K562 (cell line): ENCODE measurements at regions not wholly inside any gene's neighbourhood (a gene's known extent, or its start where the extent isn't known, plus 50 kb on each side); places are given as distances from the start of the nearest gene placed in this dataset.

Source experiments
- ATAC-seq: fragments of 200-7000 bp; cut with Tn5 transposase; 3 replicates; pipeline ENCODE4 v1.9.1; 2020; ENCODE audit warnings: moderate library complexity
- BruUV-seq: library from RNA; stranded (reverse); fragments of 400-500 nt; replicated peaks from 2 replicates; lab custom pipeline; 2021; lab: Mats Ljungman, UMichigan
- CTCF ChIA-PET: fragments of 300-600 bp; formaldehyde crosslinking; extraction: SDS; loops from one replicate; lab custom pipeline; 2021; ENCODE audit warnings: low intra/inter-chr PET ratio; lab: Yijun Ruan, JAX
- POLR2A ChIA-PET: fragments of 300-600, 350-650 bp; sonication (Branson Sonifier 250); formaldehyde crosslinking; extraction: SDS; loops from one replicate; lab custom pipeline; 2021; ENCODE audit warnings: antibody characterized with exemption, inconsistent platforms; lab: Yijun Ruan, JAX
- DNase-seq, 4 experiments: peaks; one replicate each; pipeline versions ENCODE4 v3.0.0 to v3.0.0-alpha.2; 2011 to 2018; ENCODE audit warnings: low spot score in 3 of 4, mixed read lengths in 3 of 4; ENCODE audit errors: extremely low read depth in 1 of 4
- FAIRE-seq: peaks from 2 replicates; lab custom pipeline; 2011; peaks lifted over from hg19 to GRCh38; lab: Jason Lieb, UNC
- H2AFZ ChIP-seq: 2 replicates; pipeline ENCODE4 v1.6.0; 2011; ENCODE audit warnings: low read depth, low read length, control low read depth, inconsistent platforms
- H3K27ac ChIP-seq: fragments of 200-600 bp; 3 replicates; pipeline ENCODE4 v1.8.0; 2011; ENCODE audit warnings: low read depth, mild to moderate bottlenecking, control low read depth, inconsistent platforms, low read length, moderate library complexity, mixed read lengths; ENCODE audit errors: extremely low read depth
- H3K27me3 ChIP-seq, 2 experiments: fragments of 300-600 bp in 1 of 2; 2 replicates in 1 of 2; 3 replicates in 1 of 2; pipeline versions ENCODE4 v1.6.0 to v1.8.0; 2011; ENCODE audit warnings: inconsistent platforms in 2 of 2, low read length in 2 of 2, mild to moderate bottlenecking in 1 of 2, mixed read lengths in 1 of 2, moderate library complexity in 1 of 2; ENCODE audit not compliant: control insufficient read depth in 2 of 2, insufficient read depth in 2 of 2
- H3K36me3 ChIP-seq: fragments of 300-600 bp; 3 replicates; pipeline ENCODE4 v1.8.0; 2011; ENCODE audit warnings: mild to moderate bottlenecking, low read length, inconsistent platforms; ENCODE audit not compliant: control insufficient read depth, insufficient read depth
- H3K4me1 ChIP-seq, 2 experiments: fragments of 200-600 bp in 1 of 2; replicated peaks in 1 of 2; 2 replicates in 1 of 2; 3 replicates in 1 of 2; pipeline versions ENCODE4 v1.5.1 to v1.8.0; 2011; ENCODE audit warnings: inconsistent platforms in 2 of 2, low read length in 2 of 2, mild to moderate bottlenecking in 1 of 2, mixed read lengths in 1 of 2, moderate library complexity in 1 of 2; ENCODE audit not compliant: control insufficient read depth in 2 of 2, insufficient read depth in 2 of 2
- H3K4me2 ChIP-seq: 2 replicates; pipeline ENCODE4 v1.6.1; 2011; ENCODE audit warnings: low read length, control low read depth, inconsistent platforms, mixed read lengths; ENCODE audit not compliant: insufficient read depth
- H3K4me3 ChIP-seq: fragments of 200-600 bp; sonication (generic), shearing (Covaris generic); 2 replicates; pipeline ENCODE4 v1.5.1; 2016; ENCODE audit warnings: control low read depth, inconsistent platforms
- H3K79me2 ChIP-seq: fragments of 200-600 bp; 3 replicates; pipeline ENCODE4 v1.8.0; 2011; ENCODE audit warnings: low read length, inconsistent platforms; ENCODE audit not compliant: control insufficient read depth, insufficient read depth
- H3K9ac ChIP-seq, 2 experiments: 2 replicates each; pipeline versions ENCODE4 v1.6.0 to v1.6.1; 2011; ENCODE audit warnings: low read depth in 2 of 2, low read length in 2 of 2, control low read depth in 1 of 2, inconsistent platforms in 1 of 2, mild to moderate bottlenecking in 1 of 2, mixed read lengths in 1 of 2; ENCODE audit not compliant: insufficient read depth in 1 of 2
- H3K9me1 ChIP-seq: one replicate; pipeline ENCODE4 v1.6.0; 2011; ENCODE audit warnings: inconsistent platforms, mild to moderate bottlenecking, low read length, moderate library complexity; ENCODE audit not compliant: control insufficient read depth, insufficient read depth
- H3K9me3 ChIP-seq: replicated peaks from 2 replicates; pipeline ENCODE4 v1.5.1; 2011; ENCODE audit warnings: low read depth, low read length, inconsistent platforms; ENCODE audit not compliant: control insufficient read depth, insufficient read depth
- H4K20me1 ChIP-seq: replicated peaks from 2 replicates; pipeline ENCODE4 v1.6.1; 2011; ENCODE audit warnings: low read length, inconsistent platforms, mixed read lengths; ENCODE audit not compliant: control insufficient read depth, insufficient read depth
- ATF1 ChIP-seq, 2 experiments: fragments of 450-650 bp in 1 of 2; IDR thresholded peaks; 2 replicates each; pipeline ENCODE4 v1.6.1; 2016; ENCODE audit warnings: missing compliant biosample characterization in 1 of 2, missing genetic modification characterization in 1 of 2
- CBFA2T2 ChIP-seq: fragments of 450-650 bp; conservative IDR thresholded peaks from 2 replicates; pipeline ENCODE4 v1.6.1; 2017; ENCODE audit warnings: mild to moderate bottlenecking
- CCNT2 ChIP-seq: IDR thresholded peaks from 2 replicates; pipeline ENCODE4 v1.6.1; 2011; ENCODE audit warnings: borderline replicate concordance, low read depth, mild to moderate bottlenecking, moderate library complexity, mixed read lengths, low read length; ENCODE audit not compliant: insufficient read length; ENCODE audit errors: extremely low read depth
- CREBBP ChIP-seq: IDR thresholded peaks from one replicate; pipeline ENCODE4 v1.6.1; 2012; ENCODE audit warnings: low read depth, mild to moderate bottlenecking, control low read depth, inconsistent platforms, low read length
- E2F5 ChIP-seq: sonication (generic); formaldehyde crosslinking; IDR thresholded peaks from 2 replicates; pipeline ENCODE4 v1.8.0; 2022; ENCODE audit warnings: mild to moderate bottlenecking, missing genetic modification reagents
- HBP1 ChIP-seq: fragments of 450-650 bp; formaldehyde crosslinking; IDR thresholded peaks from 2 replicates; pipeline ENCODE4 v1.4.0; 2022; ENCODE audit warnings: missing genetic modification characterization
- HCFC1 ChIP-seq: IDR thresholded peaks from 2 replicates; pipeline ENCODE4 v1.6.1; 2012; ENCODE audit warnings: low read depth, low read length, improper control_type of control experiment
- LEF1 ChIP-seq: fragments of 450-650 bp; IDR thresholded peaks from 2 replicates; pipeline ENCODE4 v1.6.1; 2016; ENCODE audit warnings: mild to moderate bottlenecking
- NUFIP1 ChIP-seq: fragments of 450-650 bp; IDR thresholded peaks from 2 replicates; pipeline ENCODE4 v1.6.1; 2018; ENCODE audit not compliant: partially characterized antibody
- PML ChIP-seq: IDR thresholded peaks from 2 replicates; pipeline ENCODE4 v1.6.1; 2012; ENCODE audit warnings: low read length, inconsistent platforms
- RBM15 ChIP-seq: fragments of 200-400 bp; formaldehyde crosslinking; IDR thresholded peaks from 2 replicates; pipeline ENCODE4 v1.6.1; 2018; ENCODE audit warnings: mild to moderate bottlenecking, low read length, moderate library complexity; ENCODE audit not compliant: insufficient read depth
- RNF219 ChIP-seq: fragments of 250-450 bp; sonication (Bioruptor Pico); IDR thresholded peaks from 2 replicates; pipeline ENCODE4 v1.5.0; 2022; ENCODE audit warnings: mild to moderate bottlenecking
- ZBTB17 ChIP-seq: fragments of 450-650 bp; formaldehyde crosslinking; IDR thresholded peaks from 2 replicates; pipeline ENCODE4 v1.4.0; 2020; ENCODE audit warnings: mild to moderate bottlenecking
- ZBTB2 ChIP-seq: fragments of 450-650 bp; IDR thresholded peaks from 2 replicates; pipeline ENCODE4 v1.6.1; 2016; ENCODE audit warnings: antibody characterized with exemption
- ZFP1 ChIP-seq: fragments of 450-650 bp; formaldehyde crosslinking; IDR thresholded peaks from 2 replicates; pipeline ENCODE4 v1.4.0; 2020; ENCODE audit warnings: mild to moderate bottlenecking, mixed read lengths
- ZNF282 ChIP-seq: sonication (generic); formaldehyde crosslinking; IDR thresholded peaks from 2 replicates; pipeline ENCODE4 v1.8.1; 2023; ENCODE audit warnings: missing genetic modification reagents
- ZNF431 ChIP-seq: sonication (generic); formaldehyde crosslinking; IDR thresholded peaks from 2 replicates; pipeline ENCODE4 v1.8.0; 2022; ENCODE audit warnings: mild to moderate bottlenecking, missing genetic modification reagents
- ZNF511 ChIP-seq: sonication (generic); formaldehyde crosslinking; IDR thresholded peaks from 2 replicates; pipeline ENCODE4 v1.8.0; 2022; ENCODE audit warnings: mild to moderate bottlenecking, missing genetic modification reagents
- ZSCAN29 ChIP-seq: fragments of 450-650 bp; IDR thresholded peaks from 2 replicates; pipeline ENCODE4 v1.6.1; 2017
- WGBS: fragments of 100-300 bp; shearing (Covaris generic); methylation state at CpG from one replicate; pipeline ENCODE4 v1.1.6; 2016; ENCODE audit warnings: low coverage, mixed read lengths; ENCODE audit not compliant: insufficient coverage; ENCODE audit errors: missing lambda C conversion rate; 5-methylcytosine and 5-hydroxymethylcytosine counted together
- in situ Hi-C: fragments of 300-500 bp; cut with MboI; formaldehyde crosslinking; loops from 4 replicates; pipeline ENCODE4 v1.15.0; 2018; ENCODE audit warnings: inconsistent platforms, mixed read lengths
- intact Hi-C: fragments of 100-400 bp; cut with micrococcal nuclease; formaldehyde crosslinking; loops from 2 replicates; pipeline ENCODE4 v1.14.2; 2022

GRCh38 chr15:95659656-95660055, 670.8 kb upstream of the NR2F2 start:
- peaks cover 88% of the 10 kb centered on the region for H3K79me2 ChIP-seq
- POLR2A ChIA-PET, result interaction anchor here (1.4 kb wide), 1 partner anchor 19 kb away, joined by 5 read pairs; no protein-coding TSS in a partner anchor
- no peak for DNase-seq
- H3K4me2 ChIP-seq, result no peak overlapping the region
- no peak overlapping the region for H3K27ac ChIP-seq
- no peaks in the 10 kb centered on the region; a peak in 2 of 5 replicates for H3K4me1 ChIP-seq
- no peak overlapping the region for H3K9ac ChIP-seq
- H3K9me3 ChIP-seq, result no peaks in the 10 kb centered on the region
- no peaks in the 10 kb centered on the region for H3K27me3 ChIP-seq
- no peak overlapping the region for H3K4me3 ChIP-seq
- 0 out of 2 replicates have a peak, but pooled peaks cover 4% of the 10 kb centered on the region for H4K20me1 ChIP-seq
- ATAC-seq, result no peak
- H3K9me1 ChIP-seq, result no peaks in the 10 kb centered on the region
- WGBS, result 96% methylated on average over 11 of the region's 11 CpGs
- peaks cover 52% of the 10 kb centered on the region; the same call in 2 of the 3 replicates for H3K36me3 ChIP-seq
- no peak overlapping the region for H2AFZ ChIP-seq
- CTCF ChIA-PET, result no interaction called here
- no peak for FAIRE-seq
- intact Hi-C loops (no loop called here), in situ Hi-C loops (no loop called here)
- no TSS peak for BruUV-seq
- TF ChIP-seq ZSCAN29, result no peak
- no peak for TF ChIP-seq PML
- no peak for TF ChIP-seq NUFIP1
- TF ChIP-seq RNF219 (CRISPR knock-in tag), result no peak
- TF ChIP-seq RBM15, result no peak
- no peak for TF ChIP-seq ZFP1 (CRISPR knock-in tag)
- TF ChIP-seq HBP1 (CRISPR knock-in tag), result no peak
- TF ChIP-seq ZNF431 (CRISPR knock-in tag), result no peak
- TF ChIP-seq ZNF282 (CRISPR knock-in tag), result no peak
- no peak for TF ChIP-seq HCFC1
- TF ChIP-seq E2F5, result no peak
- TF ChIP-seq LEF1, result no peak
- TF ChIP-seq ATF1 (CRISPR knock-in tag; IDR thresholded peaks at IDR 0.05), result no peak
- no peak for TF ChIP-seq ATF1 (tag; IDR thresholded peaks at IDR 0.05)
- TF ChIP-seq ZBTB2, result no peak
- no peak for TF ChIP-seq CBFA2T2
- TF ChIP-seq ZNF511 (CRISPR knock-in tag), result no peak
- no peak for TF ChIP-seq CREBBP
- TF ChIP-seq CCNT2, result no peak
- no peak for TF ChIP-seq ZBTB17
